ENCODE measurements at regions not wholly inside any gene's neighbourhood (a gene's known extent, or its start where the extent isn't known, plus 50 kb on each side); places are given as distances from the start of the nearest gene placed in this dataset.

DNA sequence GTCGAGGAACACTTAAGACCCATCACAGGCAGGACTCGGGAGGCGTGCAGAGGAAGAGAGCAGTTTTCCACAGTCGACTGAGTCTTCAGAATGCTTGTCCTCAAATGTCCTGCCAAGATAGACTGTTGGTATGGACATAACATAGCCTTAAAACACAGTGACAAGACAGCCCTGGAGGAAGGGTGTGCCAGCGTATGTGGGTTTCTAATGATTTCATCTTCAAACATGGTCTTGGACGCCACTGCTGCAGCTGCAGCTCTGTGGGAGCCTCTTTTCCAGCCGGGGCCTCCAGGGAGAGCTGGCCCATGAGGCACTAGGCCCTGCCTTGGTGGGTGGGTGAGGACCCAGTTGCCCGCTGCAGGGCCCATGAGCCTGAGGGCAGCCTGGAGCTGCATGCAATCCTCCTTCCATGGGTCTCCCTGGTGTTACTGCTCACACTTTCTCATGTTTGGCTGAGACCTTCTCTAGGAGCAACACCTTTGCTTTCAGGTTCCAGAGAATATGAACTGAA lies 198.6 kb downstream of the KLF13 start:
- TF ChIP-seq SIN3A (IDR thresholded peaks at IDR 0.05; ENCODE audit: borderline replicate concordance, insufficient read depth, low read length) (no peak), REST (IDR thresholded peaks at IDR 0.05; ENCODE audit: insufficient read depth in 1 of 2, low read depth in 2 of 2, low read length in 2 of 2) (no peak), POLR2AphosphoS5 (IDR thresholded peaks at IDR 0.05; ENCODE audit: low read depth, low read length) (no peak), FOXP2 (optimal IDR thresholded peaks at IDR 0.05; ENCODE audit: borderline replicate concordance, extremely low read depth, extremely low read length, insufficient read depth) (no peak)

Measured in PFSK-1 (cell line).